ENCODE measurements at regions not wholly inside any gene's neighbourhood (a gene's known extent, or its start where the extent isn't known, plus 50 kb on each side); places are given as distances from the start of the nearest gene placed in this dataset.

- no peak for ATAC-seq
- no peaks in the 10 kb centered on the region for H3K4me1 ChIP-seq
- no peaks in the 10 kb centered on the region for H3K36me3 ChIP-seq
- no peaks in the 10 kb centered on the region for H3K27me3 ChIP-seq
- H3K9me3 ChIP-seq: no peaks in the 10 kb centered on the region
- TF ChIP-seq, protein P1, sequence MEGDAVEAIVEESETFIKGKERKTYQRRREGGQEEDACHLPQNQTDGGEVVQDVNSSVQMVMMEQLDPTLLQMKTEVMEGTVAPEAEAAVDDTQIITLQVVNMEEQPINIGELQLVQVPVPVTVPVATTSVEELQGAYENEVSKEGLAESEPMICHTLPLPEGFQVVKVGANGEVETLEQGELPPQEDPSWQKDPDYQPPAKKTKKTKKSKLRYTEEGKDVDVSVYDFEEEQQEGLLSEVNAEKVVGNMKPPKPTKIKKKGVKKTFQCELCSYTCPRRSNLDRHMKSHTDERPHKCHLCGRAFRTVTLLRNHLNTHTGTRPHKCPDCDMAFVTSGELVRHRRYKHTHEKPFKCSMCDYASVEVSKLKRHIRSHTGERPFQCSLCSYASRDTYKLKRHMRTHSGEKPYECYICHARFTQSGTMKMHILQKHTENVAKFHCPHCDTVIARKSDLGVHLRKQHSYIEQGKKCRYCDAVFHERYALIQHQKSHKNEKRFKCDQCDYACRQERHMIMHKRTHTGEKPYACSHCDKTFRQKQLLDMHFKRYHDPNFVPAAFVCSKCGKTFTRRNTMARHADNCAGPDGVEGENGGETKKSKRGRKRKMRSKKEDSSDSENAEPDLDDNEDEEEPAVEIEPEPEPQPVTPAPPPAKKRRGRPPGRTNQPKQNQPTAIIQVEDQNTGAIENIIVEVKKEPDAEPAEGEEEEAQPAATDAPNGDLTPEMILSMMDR (IDR thresholded peaks at IDR 0.05 in 4 of 5, conservative IDR thresholded peaks at IDR 0.05 in 1 of 5): no peak
- no peak for TF ChIP-seq POLR2A (IDR thresholded peaks at IDR 0.05)
- no peak overlapping the region for H3K27ac ChIP-seq
- no peak overlapping the region for H3K4me3 ChIP-seq
- in situ Hi-C loops (cut with MboI; ENCODE audit: low sequenced_read_pairs in 4 of 4) (no loop called here), intact Hi-C loops (cut with DNase I; ENCODE audit: low total_unique reads) (no loop called here)
- DNase-seq: no peak
Observed at GRCh38 chr12:107503887-107504885, 181.4 kb upstream of the PWP1 start.

DNA sequence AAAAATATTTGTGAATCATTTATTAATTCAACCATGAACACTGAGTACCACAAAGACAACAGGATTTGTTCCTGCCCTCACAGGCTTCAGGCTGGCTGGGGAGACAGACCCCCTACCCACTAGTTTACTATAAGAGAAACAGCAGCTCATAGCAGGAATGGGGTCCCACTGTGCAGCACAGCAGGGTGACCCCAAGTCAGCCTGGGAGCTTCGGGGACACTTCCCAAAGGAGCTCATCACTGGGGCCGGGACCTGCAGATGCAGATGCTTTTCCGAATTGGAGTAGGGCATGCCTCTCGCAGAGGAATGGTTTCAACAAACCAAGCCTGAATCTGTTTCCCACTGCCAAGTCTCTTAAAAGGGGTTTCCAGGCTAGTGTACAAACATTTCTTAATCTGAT lies 176.2 kb upstream of the PWP1 start:
- no peaks in the 10 kb centered on the region for H3K27me3 ChIP-seq
- no peak overlapping the region for H3K27ac ChIP-seq
- no peak for TF ChIP-seq POLR2A (IDR thresholded peaks at IDR 0.05)
- TF ChIP-seq, protein P1 (IDR thresholded peaks at IDR 0.05 in 4 of 5, conservative IDR thresholded peaks at IDR 0.05 in 1 of 5): no peak
- no peak for ATAC-seq
- no peaks in the 10 kb centered on the region for H3K9me3 ChIP-seq
- no peak overlapping the region for H3K4me3 ChIP-seq
- no peaks in the 10 kb centered on the region for H3K36me3 ChIP-seq
- DNase-seq: no peak
- intact Hi-C loops (cut with DNase I; ENCODE audit: low total_unique reads) (no loop called here), in situ Hi-C loops (cut with MboI; ENCODE audit: low sequenced_read_pairs in 4 of 4) (no loop called here)
- no peaks in the 10 kb centered on the region for H3K4me1 ChIP-seq

- TF ChIP-seq, protein P1 (IDR thresholded peaks at IDR 0.05 in 4 of 5, conservative IDR thresholded peaks at IDR 0.05 in 1 of 5): no peak
- no peak for TF ChIP-seq POLR2A (IDR thresholded peaks at IDR 0.05)
- in situ Hi-C loops (cut with MboI; ENCODE audit: low sequenced_read_pairs in 4 of 4): no loop called here
- intact Hi-C loops (cut with DNase I; ENCODE audit: low total_unique reads): no loop called here
- ATAC-seq (no peak), DNase-seq (no peak)
- no peaks in the 10 kb centered on the region for H3K36me3 ChIP-seq
- no peaks in the 10 kb centered on the region for H3K27me3 ChIP-seq
- H3K9me3 ChIP-seq: no peaks in the 10 kb centered on the region
- no peak overlapping the region for H3K4me3 ChIP-seq
- no peak overlapping the region for H3K27ac ChIP-seq
- H3K4me1 ChIP-seq: no peaks in the 10 kb centered on the region
Observed at GRCh38 chr12:107510211-107510610, 175.4 kb upstream of the PWP1 start.

DNA sequence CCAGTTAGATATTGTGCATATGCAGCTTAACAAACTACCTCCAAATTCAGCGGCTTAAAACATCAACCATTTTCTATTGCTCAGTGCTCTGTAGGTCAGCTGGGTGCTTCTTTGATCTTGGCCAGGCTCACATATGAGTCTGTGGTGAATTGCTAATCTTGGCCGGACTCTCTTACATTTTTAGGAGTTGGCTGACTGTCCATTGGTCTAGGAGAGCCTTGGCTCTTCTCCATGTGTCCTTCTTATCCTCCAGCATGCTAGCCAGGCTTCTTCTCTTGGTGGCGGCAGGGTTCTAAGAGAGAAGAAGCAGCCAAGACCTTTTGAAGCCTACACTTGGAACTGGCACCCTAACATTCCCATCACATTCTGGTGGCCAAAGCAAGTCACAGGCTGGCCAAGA lies 174.3 kb upstream of the PWP1 start:
- in situ Hi-C loops (cut with MboI; ENCODE audit: low sequenced_read_pairs in 4 of 4): no loop called here
- no peak overlapping the region for H3K27ac ChIP-seq
- ATAC-seq: no peak

More for the DNA sequence above, 174.3 kb upstream of the PWP1 start:
- intact Hi-C loops (cut with DNase I; ENCODE audit: low total_unique reads): no loop called here
- Histone ChIP-seq H3K4me1 (no peaks in the 10 kb centered on the region), H3K4me3 (no peak overlapping the region), H3K27me3 (no peaks in the 10 kb centered on the region), H3K9me3 (no peaks in the 10 kb centered on the region), H3K36me3 (no peaks in the 10 kb centered on the region)
- peak in 1 of 2 donors; percentile 17 for DNase-seq
- TF ChIP-seq POLR2A (IDR thresholded peaks at IDR 0.05): no peak
- TF ChIP-seq, protein P1 (IDR thresholded peaks at IDR 0.05 in 4 of 5, conservative IDR thresholded peaks at IDR 0.05 in 1 of 5): no peak

Measured in gastrocnemius medialis (tissue), 4 donors.